ENCODE measurements at regions not wholly inside any gene's neighbourhood (a gene's known extent, or its start where the extent isn't known, plus 50 kb on each side); places are given as distances from the start of the nearest gene placed in this dataset.
"Not testable (repeated sequence)": the region's sequence is repeated elsewhere in the genome, so short reads cannot be mapped to it uniquely, and the experiment has no call there.

GRCh38 chr16:54985156-54985555 lies 54.5 kb downstream of the IRX5 start:
- no peak for DNase-seq

DNA sequence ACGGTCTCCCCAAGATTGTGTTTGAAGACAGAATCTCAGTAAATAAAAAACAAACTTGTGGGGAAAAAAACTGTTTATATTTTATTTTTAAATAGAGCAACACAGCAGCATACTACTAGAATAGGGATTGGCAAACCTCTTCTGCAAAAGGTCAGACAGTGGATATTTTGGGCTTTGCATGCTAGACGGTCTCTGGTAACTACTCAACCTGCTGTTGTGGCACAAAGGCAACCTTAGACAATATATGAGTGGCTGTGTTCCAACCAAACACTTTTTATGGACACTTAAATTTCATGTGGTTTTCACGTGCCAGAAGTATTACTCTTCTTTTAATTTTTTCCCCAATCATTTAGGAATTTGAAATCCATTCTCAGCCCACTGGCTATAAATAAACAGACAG lies 55.0 kb downstream of the IRX5 start:
- no peak for DNase-seq

GRCh38 chr16:54986409-54986808 lies 55.7 kb downstream of the IRX5 start:
- DNase-seq, result no peak

- no peak for DNase-seq
Observed at GRCh38 chr16:54987081-54987480, 56.4 kb downstream of the IRX5 start.

DNA sequence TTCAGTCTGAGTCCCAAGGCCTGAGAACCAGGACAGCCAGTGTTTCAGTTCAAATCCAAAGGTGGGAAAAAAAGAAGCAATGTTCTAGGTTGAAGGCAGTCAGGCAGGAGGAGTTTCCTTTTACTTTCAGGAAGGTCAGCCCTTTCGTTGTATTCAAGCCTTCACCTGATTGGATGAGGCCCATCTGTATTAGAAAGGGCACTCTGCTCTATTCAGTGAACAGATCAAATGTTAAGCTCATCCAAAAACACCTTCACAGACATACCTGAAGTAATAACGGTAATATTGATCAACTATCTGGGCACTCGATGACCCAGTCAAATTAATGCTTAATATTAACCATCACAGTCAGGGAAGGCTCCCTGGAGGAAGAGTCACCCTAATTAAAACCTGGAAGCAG lies 60.9 kb downstream of the IRX5 start:
- no peak for DNase-seq

GRCh38 chr16:54991946-54992345 lies 61.3 kb downstream of the IRX5 start:
- not testable (repeated sequence) for DNase-seq

GRCh38 chr16:54993106-54993895 lies 62.6 kb downstream of the IRX5 start:
- DNase-seq, result no peak

DNA sequence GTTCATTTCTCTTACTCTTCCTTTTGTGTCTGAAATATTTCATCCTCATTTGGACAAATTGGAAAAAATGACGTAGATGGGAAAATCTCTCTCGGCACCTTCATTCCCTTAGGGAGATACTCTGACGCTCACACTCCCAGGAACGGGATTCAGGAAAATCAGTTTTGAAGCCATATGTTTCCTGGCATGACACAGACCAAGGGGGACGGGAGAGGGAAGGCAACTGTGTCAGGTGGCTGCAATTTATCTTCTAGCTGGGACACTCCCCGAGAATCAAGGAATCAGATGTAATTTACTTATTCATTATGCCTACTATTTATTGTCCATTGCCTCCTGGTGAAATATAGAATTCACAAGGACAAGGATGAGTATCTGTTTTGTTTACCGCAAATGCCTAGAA lies 65.5 kb downstream of the IRX5 start:
- DNase-seq, result no peak

GRCh38 chr16:54998834-54999233 lies 68.2 kb downstream of the IRX5 start:
- DNase-seq, result no peak

DNA sequence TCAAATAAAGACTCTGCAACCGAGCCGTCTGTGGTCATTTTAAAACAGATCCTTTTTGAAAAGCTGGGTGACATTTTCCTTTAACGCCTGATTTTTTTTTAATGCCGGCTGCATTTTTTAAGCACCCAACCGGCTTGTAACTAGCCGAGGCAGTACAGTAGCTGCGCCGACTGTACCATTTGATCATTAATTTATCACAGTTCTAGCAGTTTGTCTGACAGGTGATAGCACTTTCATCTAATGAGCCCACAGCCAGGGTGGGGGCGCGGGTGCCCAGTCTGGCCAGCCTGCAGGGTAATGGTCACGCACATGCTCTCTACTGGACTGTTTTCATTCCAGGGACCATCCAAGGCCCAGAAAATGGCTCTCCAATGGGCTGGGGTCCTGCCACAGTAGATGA lies 68.8 kb downstream of the IRX5 start:
- no peak for DNase-seq

GRCh38 chr16:55000595-55000994 lies 69.9 kb downstream of the IRX5 start:
- no peak for DNase-seq

DNA sequence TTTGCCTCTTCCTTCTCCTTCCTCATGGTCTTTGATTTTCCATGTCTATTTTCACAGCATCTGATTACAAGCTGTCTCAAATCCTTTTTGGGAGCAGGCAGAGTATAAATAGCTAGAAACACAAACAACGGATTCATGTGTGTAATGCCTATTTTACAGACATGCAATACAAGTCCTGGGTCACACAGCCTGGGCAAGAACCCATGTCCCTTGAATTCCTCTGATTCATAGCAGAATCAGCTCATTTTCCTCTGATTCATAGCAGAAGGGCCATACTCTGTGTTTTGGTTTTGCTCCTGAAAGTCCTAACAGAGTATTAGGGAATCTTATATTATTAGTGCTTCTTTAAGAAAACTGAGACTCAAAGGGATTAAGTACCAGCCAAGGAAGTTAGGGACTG lies 71.3 kb downstream of the IRX5 start:
- DNase-seq, result no peak

- DNase-seq, result no peak
Observed at GRCh38 chr16:55002419-55002818, 71.8 kb downstream of the IRX5 start.

GRCh38 chr16:55003306-55003705 lies 72.6 kb downstream of the IRX5 start:
- no peak for DNase-seq

GRCh38 chr16:55003916-55004315 lies 73.3 kb downstream of the IRX5 start:
- no peak for DNase-seq

- DNase-seq, result no peak
Observed at GRCh38 chr16:55007504-55007903, 76.8 kb downstream of the IRX5 start.

DNA sequence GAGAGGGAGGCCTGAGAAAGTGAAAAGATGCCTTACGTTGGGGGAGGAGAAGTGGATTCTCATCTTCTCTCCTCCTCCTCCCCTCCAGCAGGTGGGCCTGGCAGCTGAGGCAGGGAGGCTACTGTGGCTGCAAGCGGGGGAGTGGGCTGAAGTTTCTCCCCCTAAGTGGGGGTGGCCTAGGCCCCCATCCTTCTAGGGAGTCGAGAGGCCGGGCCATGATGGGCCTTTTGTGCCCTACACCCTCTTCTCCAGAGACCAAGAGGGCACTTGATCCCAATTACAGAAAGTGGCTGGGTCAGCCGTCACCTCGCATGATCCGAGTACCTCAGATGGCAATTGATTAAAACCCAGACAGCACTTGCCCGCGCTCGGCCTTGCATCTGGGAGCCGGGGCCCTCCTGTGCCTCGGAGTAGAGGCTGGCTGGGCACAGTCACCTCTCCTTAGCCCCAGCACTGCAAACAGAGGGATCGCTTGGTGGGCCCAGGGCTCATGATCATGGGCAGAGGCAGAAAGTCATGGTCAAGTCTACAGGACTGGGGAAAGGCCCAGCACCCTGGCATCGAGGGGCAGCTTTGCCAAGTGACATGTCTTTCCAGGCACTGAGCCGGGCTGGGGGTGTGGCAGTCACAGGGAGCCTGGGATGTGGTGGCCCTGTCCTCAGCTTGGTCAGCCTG lies 78.3 kb downstream of the IRX5 start:
- DNase-seq, result no peak

DNA sequence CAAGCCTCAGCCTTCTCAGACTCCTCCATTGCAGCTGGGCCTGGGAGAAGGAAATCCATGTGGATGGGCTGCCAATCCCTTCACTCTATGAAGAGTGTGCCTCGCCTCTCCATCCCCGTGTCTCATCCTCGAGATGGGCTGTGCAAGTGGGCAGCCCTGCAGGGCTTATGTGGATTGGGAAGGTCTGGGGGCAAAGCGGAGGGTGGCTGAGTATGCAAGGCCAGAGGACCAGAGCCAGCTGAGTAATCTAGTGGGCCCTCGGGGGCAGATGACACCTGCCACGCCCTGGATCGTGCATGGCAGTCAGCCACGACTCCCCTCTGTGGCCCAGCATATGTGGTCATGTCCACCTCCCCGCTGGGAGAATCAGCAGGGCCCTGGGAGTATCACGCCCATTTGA lies 78.9 kb downstream of the IRX5 start:
- no peak for DNase-seq

GRCh38 chr16:55010492-55011160 lies 80.0 kb downstream of the IRX5 start:
- no peak for DNase-seq

GRCh38 chr16:55012362-55012761 lies 81.7 kb downstream of the IRX5 start:
- no peak for DNase-seq

- DNase-seq, result no peak
Observed at GRCh38 chr16:55012793-55013192, 82.1 kb downstream of the IRX5 start.

DNA sequence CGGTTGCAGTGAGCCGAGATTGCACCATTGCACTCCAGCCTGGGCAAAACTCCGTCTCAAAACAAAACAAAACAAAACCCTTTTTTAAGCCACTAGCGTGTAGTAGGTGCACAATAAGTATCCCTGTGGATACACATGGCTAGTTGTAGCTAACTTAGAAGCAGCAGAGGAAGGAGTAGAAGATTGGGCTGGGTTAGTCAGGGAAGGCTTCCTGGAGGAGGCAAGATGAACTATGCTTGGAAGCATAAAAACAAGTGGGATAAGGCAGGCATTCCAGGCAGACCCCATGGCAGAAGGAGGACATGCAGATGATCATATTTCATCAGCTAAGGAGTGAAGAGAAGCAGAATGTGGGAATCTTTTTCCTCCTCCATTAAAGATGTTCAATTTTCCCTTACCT lies 83.4 kb downstream of the IRX5 start:
- no peak for DNase-seq

- DNase-seq, result no peak
Observed at GRCh38 chr16:55015181-55015913, 84.7 kb downstream of the IRX5 start.

Data from NCI-H524 (cell line).